SHP77 (cell line): ENCODE measurements at regions not wholly inside any gene's neighbourhood (a gene's known extent, or its start where the extent isn't known, plus 50 kb on each side); places are given as distances from the start of the nearest gene placed in this dataset.
A peak's percentile ranks its signal among the peaks of the same experiment; 100 is the strongest.

Experiments used
- DNase-seq, 2 experiments: peaks; one replicate each; lab custom pipeline; 2025; lab: John Stamatoyannopoulos, UW

- no peak for DNase-seq
These were observed 277.2 kb upstream of the NR4A3 start for GRCh38 chr9:99544526-99544925.

GRCh38 chr9:99549441-99549840 lies 272.2 kb upstream of the NR4A3 start:
- no peak for DNase-seq

GRCh38 chr9:99555792-99556191 lies 265.9 kb upstream of the NR4A3 start:
- no peak for DNase-seq

- no peak for DNase-seq
These were observed 264.7 kb upstream of the NR4A3 start for GRCh38 chr9:99556998-99557397.

- DNase-seq = no peak
These were observed 263.9 kb upstream of the NR4A3 start for GRCh38 chr9:99557816-99558215.

- DNase-seq = no peak
These were observed 261.9 kb upstream of the NR4A3 start for GRCh38 chr9:99559776-99560175.

GRCh38 chr9:99560561-99560960 lies 261.1 kb upstream of the NR4A3 start:
- DNase-seq = no peak

GRCh38 chr9:99561509-99561917 lies 260.2 kb upstream of the NR4A3 start:
- DNase-seq = no peak

GRCh38 chr9:99561961-99562565 lies 259.6 kb upstream of the NR4A3 start:
- DNase-seq = no peak

GRCh38 chr9:99563364-99563763 lies 258.3 kb upstream of the NR4A3 start:
- peak in 1 of 2 experiments; percentile 8 for DNase-seq

- DNase-seq = no peak
These were observed 256.5 kb upstream of the NR4A3 start for GRCh38 chr9:99565203-99565602.

- no peak for DNase-seq
These were observed 254.2 kb upstream of the NR4A3 start for GRCh38 chr9:99567436-99567835.

- DNase-seq = no peak
These were observed 251.8 kb upstream of the NR4A3 start for GRCh38 chr9:99569840-99570239.

GRCh38 chr9:99572567-99572966 lies 249.1 kb upstream of the NR4A3 start:
- no peak for DNase-seq

GRCh38 chr9:99573085-99573484 lies 248.6 kb upstream of the NR4A3 start:
- no peak for DNase-seq

- DNase-seq = no peak
These were observed 247.8 kb upstream of the NR4A3 start for GRCh38 chr9:99573886-99574285.

GRCh38 chr9:99576002-99576401 lies 245.7 kb upstream of the NR4A3 start:
- peak in 1 of 2 experiments; percentile 7 for DNase-seq

- no peak for DNase-seq
These were observed 244.8 kb upstream of the NR4A3 start for GRCh38 chr9:99576876-99577275.

GRCh38 chr9:99577351-99577750 lies 244.3 kb upstream of the NR4A3 start:
- no peak for DNase-seq

- DNase-seq = no peak
These were observed 243.0 kb upstream of the NR4A3 start for GRCh38 chr9:99578666-99579065.

GRCh38 chr9:99579964-99580363 lies 241.7 kb upstream of the NR4A3 start:
- no peak for DNase-seq

GRCh38 chr9:99582814-99583213 lies 238.9 kb upstream of the NR4A3 start:
- DNase-seq = no peak

GRCh38 chr9:99588299-99588698 lies 233.4 kb upstream of the NR4A3 start:
- DNase-seq = no peak

- no peak for DNase-seq
These were observed 232.9 kb upstream of the NR4A3 start for GRCh38 chr9:99588747-99589146.

GRCh38 chr9:99590410-99590809 lies 231.3 kb upstream of the NR4A3 start:
- DNase-seq = no peak
